Kidney epithelial cell (primary cell): ENCODE measurements at regions not wholly inside any gene's neighbourhood (a gene's known extent, or its start where the extent isn't known, plus 50 kb on each side); places are given as distances from the start of the nearest gene placed in this dataset.
"Not testable (repeated sequence)": the region's sequence is repeated elsewhere in the genome, so short reads cannot be mapped to it uniquely, and the experiment has no call there.

Source experiments
- DNase-seq: peaks from one replicate; pipeline ENCODE4 v3.0.0-alpha.2; 2010; ENCODE audit warnings: low read depth
- H3K27me3 ChIP-seq: 2 replicates; pipeline ENCODE4 v1.6.0; 2011; ENCODE audit warnings: low read length; ENCODE audit not compliant: control insufficient read depth, insufficient read depth
- H3K36me3 ChIP-seq: 2 replicates; pipeline ENCODE4 v1.5.1; 2011; ENCODE audit warnings: low read length; ENCODE audit not compliant: control insufficient read depth, insufficient read depth
- H3K4me3 ChIP-seq: 2 replicates; pipeline ENCODE4 v1.5.1; 2011; ENCODE audit warnings: low read depth, mild to moderate bottlenecking, control low read depth, low read length
- CTCF ChIP-seq: IDR thresholded peaks from 2 replicates; pipeline ENCODE4 v1.5.1; 2011; ENCODE audit warnings: mild to moderate bottlenecking, moderate library complexity, low read length, control low read depth, inconsistent platforms; ENCODE audit not compliant: insufficient read depth, poor library complexity, severe bottlenecking

GRCh38 chr18:8520266-8520665 lies 89.0 kb upstream of the RAB12 start:
- Histone ChIP-seq H3K36me3 (no peaks in the 10 kb centered on the region), H3K4me3 (no peak overlapping the region), H3K27me3 (peaks cover 5% of the 10 kb centered on the region)
- no peak for DNase-seq
- no peak for TF ChIP-seq CTCF

GRCh38 chr18:8522756-8523155 lies 86.5 kb upstream of the RAB12 start:
- Histone ChIP-seq H3K36me3 (no peaks in the 10 kb centered on the region), H3K27me3 (peaks cover 12% of the 10 kb centered on the region), H3K4me3 (no peak overlapping the region)
- DNase-seq = no peak
- no peak for TF ChIP-seq CTCF

GRCh38 chr18:8525692-8526091 lies 83.5 kb upstream of the RAB12 start:
- Histone ChIP-seq H3K36me3 (no peaks in the 10 kb centered on the region), H3K27me3 (peaks cover 12% of the 10 kb centered on the region), H3K4me3 (no peak overlapping the region)
- DNase-seq = no peak
- TF ChIP-seq CTCF = peak; percentile 14

GRCh38 chr18:8526332-8526731 lies 82.9 kb upstream of the RAB12 start:
- Histone ChIP-seq H3K36me3 (no peaks in the 10 kb centered on the region), H3K27me3 (peaks cover 12% of the 10 kb centered on the region), H3K4me3 (no peak overlapping the region)
- DNase-seq = no peak
- no peak for TF ChIP-seq CTCF

- no peak for TF ChIP-seq CTCF
- Histone ChIP-seq H3K36me3 (no peaks in the 10 kb centered on the region), H3K27me3 (peaks cover 7% of the 10 kb centered on the region), H3K4me3 (no peak overlapping the region)
- no peak for DNase-seq
Measured at GRCh38 chr18:8529609-8530008, 79.6 kb upstream of the RAB12 start.

GRCh38 chr18:8531084-8531483 lies 78.2 kb upstream of the RAB12 start:
- not testable (repeated sequence) for DNase-seq, H3K36me3 ChIP-seq, H3K4me3 ChIP-seq

More at GRCh38 chr18:8531084-8531483, 78.2 kb upstream of the RAB12 start:
- H3K27me3 ChIP-seq = not testable (repeated sequence)
